HEK293 (cell line): ENCODE measurements at regions not wholly inside any gene's neighbourhood (a gene's known extent, or its start where the extent isn't known, plus 50 kb on each side); places are given as distances from the start of the nearest gene placed in this dataset.

Source experiments
- CTCF ChIA-PET: fragments of 350-600 bp; formaldehyde crosslinking; extraction: SDS; loops from one replicate; lab custom pipeline; 2021; ENCODE audit warnings: antibody characterized with exemption; lab: Yijun Ruan, JAX
- POLR2A ChIA-PET: fragments of 300-600 bp; formaldehyde crosslinking; extraction: SDS; loops from one replicate; lab custom pipeline; 2020; ENCODE audit warnings: antibody characterized with exemption, inconsistent platforms; lab: Yijun Ruan, JAX
- H3K27ac ChIP-seq: fragments of 200-500 bp; sonication (Bioruptor generic); 2 replicates; pipeline ENCODE4 v1.5.1; 2014; ENCODE audit warnings: low read depth, low read length, control low read depth, inconsistent platforms; ENCODE audit errors: extremely low read depth
- H3K36me3 ChIP-seq, 2 experiments: fragments of 200-500 bp in 1 of 2; sonication (Bioruptor generic) in 1 of 2; 1 replicate in 1 of 2; 2 replicates in 1 of 2; pipeline ENCODE4 v1.5.1; 2014 to 2017; ENCODE audit warnings: inconsistent platforms in 2 of 2, low read length in 2 of 2; ENCODE audit not compliant: control insufficient read depth in 2 of 2, insufficient read depth in 1 of 2
- H3K4me1 ChIP-seq: fragments of 200-500 bp; sonication (Bioruptor generic); 2 replicates; pipeline ENCODE4 v1.5.1; 2014; ENCODE audit warnings: mild to moderate bottlenecking, low read length, inconsistent platforms; ENCODE audit not compliant: control insufficient read depth, insufficient read depth
- H3K4me3 ChIP-seq: 2 replicates; pipeline ENCODE4 v1.5.1; 2011; ENCODE audit warnings: low read depth, mild to moderate bottlenecking, control low read depth, low read length, moderate library complexity
- H3K9me3 ChIP-seq: fragments of 200-500 bp; sonication (Bioruptor generic); 2 replicates; pipeline ENCODE4 v1.5.1; 2014; ENCODE audit warnings: low read depth, low read length, inconsistent platforms; ENCODE audit not compliant: control insufficient read depth, insufficient read depth
- GFI1B ChIP-seq: fragments of 450-650 bp; formaldehyde crosslinking; IDR thresholded peaks from 2 replicates; pipeline ENCODE4 v1.5.1; 2016; ENCODE audit warnings: missing biosample characterization, missing genetic modification characterization
- GLIS2 ChIP-seq: fragments of 450-650 bp; formaldehyde crosslinking; IDR thresholded peaks from 2 replicates; pipeline ENCODE4 v1.5.1; 2016; ENCODE audit warnings: missing biosample characterization, missing genetic modification characterization
- HOXA7 ChIP-seq: sonication (generic); formaldehyde crosslinking; IDR thresholded peaks from 2 replicates; pipeline ENCODE4 v1.8.1; 2022; ENCODE audit warnings: missing genetic modification reagents, borderline replicate concordance
- KLF9 ChIP-seq: fragments of 450-650 bp; formaldehyde crosslinking; IDR thresholded peaks from 2 replicates; pipeline ENCODE4 v1.5.1; 2016; ENCODE audit warnings: missing biosample characterization, missing genetic modification characterization, low read depth
- MZF1 ChIP-seq: fragments of 450-650 bp; formaldehyde crosslinking; IDR thresholded peaks from 2 replicates; pipeline ENCODE4 v1.5.1; 2017; ENCODE audit warnings: missing biosample characterization, missing genetic modification characterization, borderline replicate concordance
- OSR2 ChIP-seq: fragments of 450-650 bp; formaldehyde crosslinking; IDR thresholded peaks from 2 replicates; pipeline ENCODE4 v1.5.1; 2016; ENCODE audit warnings: missing biosample characterization, missing genetic modification characterization
- RBAK ChIP-seq: fragments of 450-650 bp; formaldehyde crosslinking; IDR thresholded peaks from 2 replicates; pipeline ENCODE4 v1.5.1; 2016; ENCODE audit warnings: missing biosample characterization, missing genetic modification characterization
- TCF7L2 ChIP-seq: IDR thresholded peaks from 2 replicates; pipeline ENCODE4 v1.6.1; 2011; ENCODE audit warnings: low read depth, mild to moderate bottlenecking, inconsistent platforms, low read length, moderate library complexity, borderline replicate concordance
- TRIM28 ChIP-seq: IDR thresholded peaks from 2 replicates; pipeline ENCODE4 v1.6.1; 2011; ENCODE audit warnings: low read length, control low read depth, borderline replicate concordance
- ZBTB21 ChIP-seq: fragments of 450-650 bp; formaldehyde crosslinking; IDR thresholded peaks from 2 replicates; pipeline ENCODE4 v1.5.1; 2017; ENCODE audit warnings: missing biosample characterization, missing genetic modification characterization
- ZBTB8A ChIP-seq: fragments of 450-650 bp; formaldehyde crosslinking; IDR thresholded peaks from 2 replicates; pipeline ENCODE4 v1.5.1; 2016; ENCODE audit warnings: missing biosample characterization, missing genetic modification characterization
- ZEB2 ChIP-seq: fragments of 450-650 bp; formaldehyde crosslinking; IDR thresholded peaks from 2 replicates; pipeline ENCODE4 v1.5.1; 2016; ENCODE audit warnings: missing biosample characterization, missing genetic modification characterization
- ZNF292 ChIP-seq: fragments of 450-650 bp; formaldehyde crosslinking; IDR thresholded peaks from 2 replicates; pipeline ENCODE4 v1.5.1; 2016; ENCODE audit warnings: low read depth, missing biosample characterization, missing genetic modification characterization, borderline replicate concordance
- ZNF473 ChIP-seq: fragments of 450-650 bp; formaldehyde crosslinking; IDR thresholded peaks from 2 replicates; pipeline ENCODE4 v1.5.1; 2017; ENCODE audit warnings: missing biosample characterization, missing genetic modification characterization
- ZNF624 ChIP-seq: fragments of 450-650 bp; formaldehyde crosslinking; IDR thresholded peaks from 2 replicates; pipeline ENCODE4 v1.5.1; 2017; ENCODE audit warnings: missing biosample characterization, missing genetic modification characterization
- TF ChIP-seq, protein P1 (sequence below): fragments of 450-650 bp; formaldehyde crosslinking; IDR thresholded peaks from 2 replicates; pipeline ENCODE4 v1.5.1; 2016; ENCODE audit warnings: missing biosample characterization, missing genetic modification characterization
- TF ChIP-seq, protein P2 (sequence below): fragments of 450-650 bp; formaldehyde crosslinking; IDR thresholded peaks from 2 replicates; pipeline ENCODE4 v1.5.1; 2016; ENCODE audit warnings: missing biosample characterization, missing genetic modification characterization
- TF ChIP-seq, protein P3 (sequence below): fragments of 450-650 bp; formaldehyde crosslinking; IDR thresholded peaks from 2 replicates; pipeline ENCODE4 v1.5.1; 2016; ENCODE audit warnings: missing biosample characterization, missing genetic modification characterization, borderline replicate concordance
- TF ChIP-seq, protein P4 (sequence below): fragments of 450-650 bp; formaldehyde crosslinking; IDR thresholded peaks from 2 replicates; pipeline ENCODE4 v1.5.1; 2016; ENCODE audit warnings: missing biosample characterization, missing genetic modification characterization

DNA sequence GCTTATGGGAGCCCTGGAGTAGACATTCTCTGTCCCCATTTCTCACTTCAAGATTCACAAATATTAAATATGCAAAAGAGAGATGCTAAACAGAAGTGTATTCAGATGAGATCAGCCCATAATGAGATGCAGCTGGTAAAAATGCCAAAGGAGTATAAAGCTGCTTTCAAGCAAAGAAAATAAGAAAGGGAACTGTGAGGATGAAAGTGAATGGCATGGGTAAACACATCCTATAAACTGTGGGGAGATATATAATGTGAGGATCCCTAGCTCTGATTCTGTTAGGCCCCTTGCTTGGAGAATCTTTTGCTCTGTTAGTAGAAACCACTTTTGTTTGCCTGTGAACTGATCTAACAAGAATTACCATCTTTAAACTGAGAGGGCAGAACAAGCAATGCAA, 396.6 kb downstream of the SOX2 start (continued):
- TF ChIP-seq ZNF624 (tag by site-specific recombination) (no peak), RBAK (tag by site-specific recombination) (no peak)

DNA sequence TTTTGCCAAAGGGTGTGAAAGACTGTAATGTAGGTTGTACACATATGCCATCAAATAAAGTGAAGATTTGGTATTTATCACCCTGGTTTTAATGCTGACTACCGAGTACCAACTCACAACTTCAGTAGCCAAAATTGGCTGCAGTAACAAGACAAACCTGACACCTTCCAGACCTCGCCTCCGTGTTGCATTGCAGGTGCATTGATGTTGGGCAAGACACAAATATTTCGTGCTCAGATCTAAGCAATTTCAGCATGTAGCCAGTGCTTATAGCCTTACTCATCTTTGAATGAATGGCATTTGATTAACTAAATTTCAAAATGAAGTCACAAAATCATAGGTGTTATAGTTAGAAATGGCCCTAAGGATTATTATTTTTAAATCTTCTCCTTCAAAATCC, 400.2 kb downstream of the SOX2 start:
- CTCF ChIA-PET, result no interaction called here

DNA sequence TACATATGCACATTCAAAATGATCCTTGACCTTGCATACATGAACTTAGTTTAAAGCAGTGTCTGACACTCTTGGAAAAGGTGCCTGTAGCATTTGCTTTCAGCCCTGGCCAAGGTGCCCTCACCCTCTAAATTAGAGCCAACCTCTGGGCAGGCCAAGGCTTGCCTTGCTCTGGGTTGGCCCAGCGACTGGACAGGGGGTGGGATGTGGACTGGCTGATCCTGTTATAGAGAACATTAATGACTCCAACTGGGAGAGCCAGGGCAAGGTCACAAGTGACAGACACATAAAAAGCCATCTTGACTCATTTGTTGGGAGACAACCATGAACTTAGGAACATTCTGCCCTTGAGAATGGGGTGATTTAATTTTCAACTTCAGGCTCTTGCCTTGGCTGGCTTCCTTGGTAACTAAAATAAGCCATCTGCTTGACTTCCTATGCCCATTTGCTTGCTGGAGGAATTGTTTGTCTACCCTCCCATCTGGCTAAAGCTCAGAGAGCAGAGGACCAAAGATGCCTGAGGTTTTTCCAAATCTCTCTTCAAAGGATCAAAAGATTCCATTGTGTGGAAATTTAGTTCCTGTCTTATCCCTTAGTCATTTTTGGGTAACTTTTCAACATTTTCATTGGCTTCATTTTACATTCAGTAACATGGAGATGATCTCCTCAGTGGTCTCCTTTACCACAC, 403.7 kb downstream of the SOX2 start:
- Histone ChIP-seq H3K4me1 (no peaks in the 10 kb centered on the region), H3K27ac (no peak overlapping the region), H3K4me3 (no peak overlapping the region), H3K36me3 (no peaks in the 10 kb centered on the region), H3K9me3 (no peaks in the 10 kb centered on the region)
- no peak for TF ChIP-seq ZEB2 (tag by site-specific recombination)
- ChIA-PET POLR2A (no interaction called here), CTCF (no interaction called here)

More for the DNA sequence above, 400.2 kb downstream of the SOX2 start:
- no peaks in the 10 kb centered on the region for H3K36me3 ChIP-seq
- TF ChIP-seq, protein P1, sequence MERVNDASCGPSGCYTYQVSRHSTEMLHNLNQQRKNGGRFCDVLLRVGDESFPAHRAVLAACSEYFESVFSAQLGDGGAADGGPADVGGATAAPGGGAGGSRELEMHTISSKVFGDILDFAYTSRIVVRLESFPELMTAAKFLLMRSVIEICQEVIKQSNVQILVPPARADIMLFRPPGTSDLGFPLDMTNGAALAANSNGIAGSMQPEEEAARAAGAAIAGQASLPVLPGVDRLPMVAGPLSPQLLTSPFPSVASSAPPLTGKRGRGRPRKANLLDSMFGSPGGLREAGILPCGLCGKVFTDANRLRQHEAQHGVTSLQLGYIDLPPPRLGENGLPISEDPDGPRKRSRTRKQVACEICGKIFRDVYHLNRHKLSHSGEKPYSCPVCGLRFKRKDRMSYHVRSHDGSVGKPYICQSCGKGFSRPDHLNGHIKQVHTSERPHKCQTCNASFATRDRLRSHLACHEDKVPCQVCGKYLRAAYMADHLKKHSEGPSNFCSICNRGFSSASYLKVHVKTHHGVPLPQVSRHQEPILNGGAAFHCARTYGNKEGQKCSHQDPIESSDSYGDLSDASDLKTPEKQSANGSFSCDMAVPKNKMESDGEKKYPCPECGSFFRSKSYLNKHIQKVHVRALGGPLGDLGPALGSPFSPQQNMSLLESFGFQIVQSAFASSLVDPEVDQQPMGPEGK, result no peak
- TF ChIP-seq TRIM28 (no peak), KLF9 (tag by site-specific recombination) (no peak), GLIS2 (tag by site-specific recombination) (no peak), ZBTB21 (tag by site-specific recombination) (no peak)
- POLR2A ChIA-PET, result no interaction called here
- no peaks in the 10 kb centered on the region for H3K9me3 ChIP-seq
- H3K4me3 ChIP-seq, result no peak overlapping the region
- H3K27ac ChIP-seq, result no peak overlapping the region
- no peaks in the 10 kb centered on the region for H3K4me1 ChIP-seq

DNA sequence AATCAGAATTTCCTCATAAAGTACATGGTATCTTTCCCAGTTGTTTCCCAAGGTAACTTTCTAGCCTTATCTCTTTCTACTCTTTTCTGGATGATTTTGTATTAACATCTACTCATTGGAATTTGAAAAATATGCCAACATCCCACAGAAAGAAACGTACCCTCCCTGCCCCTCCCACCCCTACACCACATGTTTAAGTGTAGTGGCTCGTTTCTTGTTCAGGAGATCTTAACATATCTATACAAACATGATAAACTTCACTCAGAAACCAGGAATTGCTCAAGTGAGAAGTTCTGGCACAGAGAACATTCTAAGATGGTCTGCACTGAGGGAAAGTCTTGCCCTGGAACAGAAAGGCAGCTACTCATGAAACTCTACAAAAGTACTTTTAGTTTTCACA, 404.7 kb downstream of the SOX2 start:
- H3K9me3 ChIP-seq, result no peaks in the 10 kb centered on the region
- no peaks in the 10 kb centered on the region for H3K36me3 ChIP-seq
- H3K27ac ChIP-seq, result no peak overlapping the region
- CTCF ChIA-PET, result interaction anchor here (0.9 kb wide), 1 partner anchor 130 kb away, joined by 3 read pairs; no protein-coding TSS in a partner anchor
- POLR2A ChIA-PET, result no interaction called here
- no peak overlapping the region for H3K4me3 ChIP-seq
- H3K4me1 ChIP-seq, result no peaks in the 10 kb centered on the region
- TF ChIP-seq HOXA7, result no peak
- no peak for TF ChIP-seq MZF1
- no peak for TF ChIP-seq KLF9 (tag by site-specific recombination)
- TF ChIP-seq ZNF292 (tag by site-specific recombination), result no peak
- no peak for TF ChIP-seq ZNF473 (tag by site-specific recombination)
- TF ChIP-seq GFI1B (tag by site-specific recombination), result no peak
- no peak for TF ChIP-seq ZBTB8A (tag by site-specific recombination)
- TF ChIP-seq, protein P2, sequence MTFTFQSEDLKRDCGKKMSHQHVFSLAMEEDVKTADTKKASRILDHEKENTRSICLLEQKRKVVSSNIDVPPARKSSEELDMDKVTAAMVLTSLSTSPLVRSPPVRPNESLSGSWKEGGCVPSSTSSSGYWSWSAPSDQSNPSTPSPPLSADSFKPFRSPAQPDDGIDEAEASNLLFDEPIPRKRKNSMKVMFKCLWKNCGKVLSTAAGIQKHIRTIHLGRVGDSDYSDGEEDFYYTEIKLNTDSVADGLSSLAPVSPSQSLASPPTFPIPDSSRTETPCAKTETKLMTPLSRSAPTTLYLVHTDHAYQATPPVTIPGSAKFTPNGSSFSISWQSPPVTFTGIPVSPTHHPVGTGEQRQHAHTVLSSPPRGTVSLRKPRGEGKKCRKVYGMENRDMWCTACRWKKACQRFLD (tag by site-specific recombination), result no peak
- TF ChIP-seq, protein P3, sequence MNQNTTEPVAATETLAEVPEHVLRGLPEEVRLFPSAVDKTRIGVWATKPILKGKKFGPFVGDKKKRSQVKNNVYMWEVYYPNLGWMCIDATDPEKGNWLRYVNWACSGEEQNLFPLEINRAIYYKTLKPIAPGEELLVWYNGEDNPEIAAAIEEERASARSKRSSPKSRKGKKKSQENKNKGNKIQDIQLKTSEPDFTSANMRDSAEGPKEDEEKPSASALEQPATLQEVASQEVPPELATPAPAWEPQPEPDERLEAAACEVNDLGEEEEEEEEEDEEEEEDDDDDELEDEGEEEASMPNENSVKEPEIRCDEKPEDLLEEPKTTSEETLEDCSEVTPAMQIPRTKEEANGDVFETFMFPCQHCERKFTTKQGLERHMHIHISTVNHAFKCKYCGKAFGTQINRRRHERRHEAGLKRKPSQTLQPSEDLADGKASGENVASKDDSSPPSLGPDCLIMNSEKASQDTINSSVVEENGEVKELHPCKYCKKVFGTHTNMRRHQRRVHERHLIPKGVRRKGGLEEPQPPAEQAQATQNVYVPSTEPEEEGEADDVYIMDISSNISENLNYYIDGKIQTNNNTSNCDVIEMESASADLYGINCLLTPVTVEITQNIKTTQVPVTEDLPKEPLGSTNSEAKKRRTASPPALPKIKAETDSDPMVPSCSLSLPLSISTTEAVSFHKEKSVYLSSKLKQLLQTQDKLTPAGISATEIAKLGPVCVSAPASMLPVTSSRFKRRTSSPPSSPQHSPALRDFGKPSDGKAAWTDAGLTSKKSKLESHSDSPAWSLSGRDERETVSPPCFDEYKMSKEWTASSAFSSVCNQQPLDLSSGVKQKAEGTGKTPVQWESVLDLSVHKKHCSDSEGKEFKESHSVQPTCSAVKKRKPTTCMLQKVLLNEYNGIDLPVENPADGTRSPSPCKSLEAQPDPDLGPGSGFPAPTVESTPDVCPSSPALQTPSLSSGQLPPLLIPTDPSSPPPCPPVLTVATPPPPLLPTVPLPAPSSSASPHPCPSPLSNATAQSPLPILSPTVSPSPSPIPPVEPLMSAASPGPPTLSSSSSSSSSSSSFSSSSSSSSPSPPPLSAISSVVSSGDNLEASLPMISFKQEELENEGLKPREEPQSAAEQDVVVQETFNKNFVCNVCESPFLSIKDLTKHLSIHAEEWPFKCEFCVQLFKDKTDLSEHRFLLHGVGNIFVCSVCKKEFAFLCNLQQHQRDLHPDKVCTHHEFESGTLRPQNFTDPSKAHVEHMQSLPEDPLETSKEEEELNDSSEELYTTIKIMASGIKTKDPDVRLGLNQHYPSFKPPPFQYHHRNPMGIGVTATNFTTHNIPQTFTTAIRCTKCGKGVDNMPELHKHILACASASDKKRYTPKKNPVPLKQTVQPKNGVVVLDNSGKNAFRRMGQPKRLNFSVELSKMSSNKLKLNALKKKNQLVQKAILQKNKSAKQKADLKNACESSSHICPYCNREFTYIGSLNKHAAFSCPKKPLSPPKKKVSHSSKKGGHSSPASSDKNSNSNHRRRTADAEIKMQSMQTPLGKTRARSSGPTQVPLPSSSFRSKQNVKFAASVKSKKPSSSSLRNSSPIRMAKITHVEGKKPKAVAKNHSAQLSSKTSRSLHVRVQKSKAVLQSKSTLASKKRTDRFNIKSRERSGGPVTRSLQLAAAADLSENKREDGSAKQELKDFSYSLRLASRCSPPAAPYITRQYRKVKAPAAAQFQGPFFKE (tag by site-specific recombination), result no peak
- TF ChIP-seq, protein P4, sequence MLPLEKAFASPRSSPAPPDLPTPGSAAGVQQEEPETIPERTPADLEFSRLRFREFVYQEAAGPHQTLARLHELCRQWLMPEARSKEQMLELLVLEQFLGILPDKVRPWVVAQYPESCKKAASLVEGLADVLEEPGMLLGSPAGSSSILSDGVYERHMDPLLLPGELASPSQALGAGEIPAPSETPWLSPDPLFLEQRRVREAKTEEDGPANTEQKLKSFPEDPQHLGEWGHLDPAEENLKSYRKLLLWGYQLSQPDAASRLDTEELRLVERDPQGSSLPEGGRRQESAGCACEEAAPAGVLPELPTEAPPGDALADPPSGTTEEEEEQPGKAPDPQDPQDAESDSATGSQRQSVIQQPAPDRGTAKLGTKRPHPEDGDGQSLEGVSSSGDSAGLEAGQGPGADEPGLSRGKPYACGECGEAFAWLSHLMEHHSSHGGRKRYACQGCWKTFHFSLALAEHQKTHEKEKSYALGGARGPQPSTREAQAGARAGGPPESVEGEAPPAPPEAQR, result no peak
- TF ChIP-seq OSR2 (tag by site-specific recombination), result no peak
- TF ChIP-seq TRIM28, result no peak
- no peak for TF ChIP-seq TCF7L2
